K562 (cell line): ENCODE measurements at regions not wholly inside any gene's neighbourhood (a gene's known extent, or its start where the extent isn't known, plus 50 kb on each side); places are given as distances from the start of the nearest gene placed in this dataset.

Experiments used
- ETS1 ChIP-seq: conservative IDR thresholded peaks from 2 replicates; pipeline ENCODE4 v1.6.1; 2011; ENCODE audit warnings: low read depth, mild to moderate bottlenecking, low read length; ENCODE audit not compliant: control insufficient read depth
- HLTF ChIP-seq: fragments of 450-650 bp; IDR thresholded peaks from 2 replicates; pipeline ENCODE4 v1.6.1; 2016
- IRF9 ChIP-seq: fragments of 450-650 bp; IDR thresholded peaks from 2 replicates; pipeline ENCODE4 v1.6.1; 2016; ENCODE audit warnings: missing biosample characterization, missing genetic modification characterization
- MYC ChIP-seq, 2 experiments: fragments of 250-450 bp in 1 of 2; sonication (Bioruptor Pico) in 1 of 2; IDR thresholded peaks; 2 replicates each; pipeline versions ENCODE4 v1.5.1 to v1.6.1; 2012 to 2021; ENCODE audit warnings: low read depth in 2 of 2, borderline replicate concordance in 1 of 2, improper control_type of control experiment in 1 of 2, low read length in 1 of 2, mild to moderate bottlenecking in 1 of 2, moderate library complexity in 1 of 2
- NFATC3 ChIP-seq: fragments of 450-650 bp; IDR thresholded peaks from 2 replicates; pipeline ENCODE4 v1.6.1; 2017; ENCODE audit warnings: mild to moderate bottlenecking
- NFE2 ChIP-seq: IDR thresholded peaks from 2 replicates; pipeline ENCODE4 v1.6.1; 2014; ENCODE audit warnings: antibody characterized with exemption, low read depth
- POLR2AphosphoS2 ChIP-seq: IDR thresholded peaks from 2 replicates; pipeline ENCODE4 v1.6.1; 2012; ENCODE audit warnings: low read length, improper control_type of control experiment
- PRDM10 ChIP-seq: fragments of 450-650 bp; IDR thresholded peaks from 2 replicates; pipeline ENCODE4 v1.6.1; 2018; ENCODE audit not compliant: partially characterized antibody
- SAFB2 ChIP-seq: fragments of 200-400 bp; formaldehyde crosslinking; IDR thresholded peaks from 2 replicates; pipeline ENCODE4 v1.6.1; 2018; ENCODE audit warnings: borderline replicate concordance, low read length, low read depth, moderate library complexity; ENCODE audit not compliant: severe bottlenecking
- ZBTB2 ChIP-seq: fragments of 450-650 bp; IDR thresholded peaks from 2 replicates; pipeline ENCODE4 v1.6.1; 2016; ENCODE audit warnings: antibody characterized with exemption
- ZC3H4 ChIP-seq: sonication (generic); formaldehyde crosslinking; IDR thresholded peaks from 2 replicates; pipeline ENCODE4 v1.9.0; 2021; ENCODE audit warnings: missing genetic modification reagents, borderline replicate concordance
- ZNF507 ChIP-seq: conservative IDR thresholded peaks from 2 replicates; pipeline ENCODE4 v1.6.1; 2017; ENCODE audit warnings: missing genetic modification characterization, missing compliant biosample characterization
- ZNF830 ChIP-seq: fragments of 250-450 bp; sonication (Bioruptor Pico); IDR thresholded peaks from 2 replicates; pipeline ENCODE4 v1.5.0; 2021; ENCODE audit warnings: mild to moderate bottlenecking
- TF ChIP-seq, protein P1 (sequence below), 3 experiments: IDR thresholded peaks in 2 of 3; conservative IDR thresholded peaks in 1 of 3; 2 replicates each; pipeline ENCODE4 v1.5.1; 2011 to 2012; ENCODE audit warnings: low read length in 3 of 3, mild to moderate bottlenecking in 3 of 3, control low read depth in 2 of 3, improper control_type of control experiment in 1 of 3, inconsistent platforms in 1 of 3, low read depth in 1 of 3, mixed read lengths in 1 of 3, moderate library complexity in 1 of 3; ENCODE audit not compliant: insufficient read depth in 2 of 3

DNA sequence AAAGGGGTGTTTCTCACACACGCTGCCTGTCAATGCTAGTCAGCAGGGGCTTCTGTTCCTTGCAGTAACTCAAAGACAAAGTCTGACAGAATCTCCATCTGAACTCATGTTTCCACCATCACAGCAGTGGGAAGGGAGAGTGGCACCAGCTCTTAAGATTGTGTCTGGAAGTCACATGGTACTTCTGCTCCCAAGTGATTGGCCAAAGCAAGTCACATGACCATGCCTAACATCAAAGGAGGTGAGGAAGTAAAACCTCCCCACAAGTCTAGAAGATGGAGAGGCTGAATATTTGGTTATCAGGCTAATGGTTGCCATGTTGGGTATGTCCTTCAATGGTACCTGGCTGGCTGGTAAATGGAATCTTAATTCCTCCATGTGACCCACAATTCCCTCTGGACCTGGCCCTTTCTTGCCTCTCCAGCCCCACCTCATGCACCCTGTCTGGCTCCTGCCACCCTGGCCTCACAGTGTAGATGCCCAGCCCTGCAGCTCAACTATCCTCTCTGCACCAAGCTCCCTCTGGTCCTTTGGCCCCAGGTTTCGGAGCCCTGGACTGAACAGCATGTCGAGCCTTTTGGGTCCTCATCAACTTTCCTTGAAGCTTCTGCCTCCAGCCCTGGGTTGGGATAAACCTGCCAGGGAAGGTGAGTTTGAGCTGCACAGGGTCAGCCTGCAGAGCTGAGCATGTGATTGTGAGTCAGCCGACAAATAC, 51.0 kb upstream of the PMEPA1 start:
- TF ChIP-seq NFATC3, result no peak
- no peak for TF ChIP-seq IRF9
- TF ChIP-seq MYC (IDR thresholded peaks at IDR 0.05; ENCODE audit: low read depth, low read length), result no peak
- no peak for TF ChIP-seq MYC (CRISPR knock-in tag; IDR thresholded peaks at IDR 0.05; ENCODE audit: borderline replicate concordance, low read depth)
- no peak for TF ChIP-seq ZBTB2
- no peak for TF ChIP-seq ZC3H4 (CRISPR knock-in tag)
- TF ChIP-seq HLTF, result no peak
- TF ChIP-seq SAFB2, result no peak
- no peak for TF ChIP-seq NFE2
- TF ChIP-seq, protein P1, sequence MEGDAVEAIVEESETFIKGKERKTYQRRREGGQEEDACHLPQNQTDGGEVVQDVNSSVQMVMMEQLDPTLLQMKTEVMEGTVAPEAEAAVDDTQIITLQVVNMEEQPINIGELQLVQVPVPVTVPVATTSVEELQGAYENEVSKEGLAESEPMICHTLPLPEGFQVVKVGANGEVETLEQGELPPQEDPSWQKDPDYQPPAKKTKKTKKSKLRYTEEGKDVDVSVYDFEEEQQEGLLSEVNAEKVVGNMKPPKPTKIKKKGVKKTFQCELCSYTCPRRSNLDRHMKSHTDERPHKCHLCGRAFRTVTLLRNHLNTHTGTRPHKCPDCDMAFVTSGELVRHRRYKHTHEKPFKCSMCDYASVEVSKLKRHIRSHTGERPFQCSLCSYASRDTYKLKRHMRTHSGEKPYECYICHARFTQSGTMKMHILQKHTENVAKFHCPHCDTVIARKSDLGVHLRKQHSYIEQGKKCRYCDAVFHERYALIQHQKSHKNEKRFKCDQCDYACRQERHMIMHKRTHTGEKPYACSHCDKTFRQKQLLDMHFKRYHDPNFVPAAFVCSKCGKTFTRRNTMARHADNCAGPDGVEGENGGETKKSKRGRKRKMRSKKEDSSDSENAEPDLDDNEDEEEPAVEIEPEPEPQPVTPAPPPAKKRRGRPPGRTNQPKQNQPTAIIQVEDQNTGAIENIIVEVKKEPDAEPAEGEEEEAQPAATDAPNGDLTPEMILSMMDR (IDR thresholded peaks at IDR 0.05 in 2 of 3, conservative IDR thresholded peaks at IDR 0.05 in 1 of 3; ENCODE audit: insufficient read depth in 2 of 3, low read depth in 1 of 3, low read length in 3 of 3), result no peak
- TF ChIP-seq ZNF830, result no peak
- no peak for TF ChIP-seq PRDM10
- no peak for TF ChIP-seq POLR2AphosphoS2
- no peak for TF ChIP-seq ETS1
- no peak for TF ChIP-seq ZNF507
